ENCODE measurements at regions not wholly inside any gene's neighbourhood (a gene's known extent, or its start where the extent isn't known, plus 50 kb on each side); places are given as distances from the start of the nearest gene placed in this dataset.

DNA sequence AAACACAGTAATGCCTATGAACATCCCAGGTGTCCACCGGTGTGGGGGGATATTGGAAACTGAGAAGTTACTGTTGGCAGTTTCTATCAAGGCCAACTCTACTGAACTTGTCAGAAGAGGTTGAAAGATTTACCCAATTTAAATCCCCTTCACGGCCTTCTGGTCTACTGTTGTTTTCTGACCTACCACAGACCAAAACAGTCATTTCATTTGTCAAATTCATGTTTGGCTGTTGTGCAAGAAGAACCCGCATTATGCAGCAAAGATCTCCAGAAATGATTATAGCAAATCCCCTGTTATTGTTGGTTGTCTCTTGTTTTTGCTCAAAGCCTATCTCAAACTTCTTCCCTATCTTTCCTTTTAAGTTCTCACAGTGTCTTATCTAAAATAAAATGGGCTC is 73.1 kb upstream of the MAF start:
- DNase-seq: no peak
- 69 to 80% (median 70%) methylated on average over 3 of the region's 3 CpGs for WGBS, 4 donors
- intact Hi-C loops (cut with DNase I): no loop called here
- TF ChIP-seq, protein P1, sequence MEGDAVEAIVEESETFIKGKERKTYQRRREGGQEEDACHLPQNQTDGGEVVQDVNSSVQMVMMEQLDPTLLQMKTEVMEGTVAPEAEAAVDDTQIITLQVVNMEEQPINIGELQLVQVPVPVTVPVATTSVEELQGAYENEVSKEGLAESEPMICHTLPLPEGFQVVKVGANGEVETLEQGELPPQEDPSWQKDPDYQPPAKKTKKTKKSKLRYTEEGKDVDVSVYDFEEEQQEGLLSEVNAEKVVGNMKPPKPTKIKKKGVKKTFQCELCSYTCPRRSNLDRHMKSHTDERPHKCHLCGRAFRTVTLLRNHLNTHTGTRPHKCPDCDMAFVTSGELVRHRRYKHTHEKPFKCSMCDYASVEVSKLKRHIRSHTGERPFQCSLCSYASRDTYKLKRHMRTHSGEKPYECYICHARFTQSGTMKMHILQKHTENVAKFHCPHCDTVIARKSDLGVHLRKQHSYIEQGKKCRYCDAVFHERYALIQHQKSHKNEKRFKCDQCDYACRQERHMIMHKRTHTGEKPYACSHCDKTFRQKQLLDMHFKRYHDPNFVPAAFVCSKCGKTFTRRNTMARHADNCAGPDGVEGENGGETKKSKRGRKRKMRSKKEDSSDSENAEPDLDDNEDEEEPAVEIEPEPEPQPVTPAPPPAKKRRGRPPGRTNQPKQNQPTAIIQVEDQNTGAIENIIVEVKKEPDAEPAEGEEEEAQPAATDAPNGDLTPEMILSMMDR (IDR thresholded peaks at IDR 0.05): no peak
- no peak for TF ChIP-seq POLR2A (IDR thresholded peaks at IDR 0.05)
- H3K36me3 ChIP-seq: no peaks in the 10 kb centered on the region
- ATAC-seq: no peak
- no peak overlapping the region for H3K4me3 ChIP-seq
- H3K27ac ChIP-seq: no peak overlapping the region
- peaks cover 0 to 8% (median 0%) of the 10 kb centered on the region in 12 donors for H3K9me3 ChIP-seq
- no peaks in the 10 kb centered on the region for H3K27me3 ChIP-seq
- no peaks in the 10 kb centered on the region for H3K4me1 ChIP-seq

DNA sequence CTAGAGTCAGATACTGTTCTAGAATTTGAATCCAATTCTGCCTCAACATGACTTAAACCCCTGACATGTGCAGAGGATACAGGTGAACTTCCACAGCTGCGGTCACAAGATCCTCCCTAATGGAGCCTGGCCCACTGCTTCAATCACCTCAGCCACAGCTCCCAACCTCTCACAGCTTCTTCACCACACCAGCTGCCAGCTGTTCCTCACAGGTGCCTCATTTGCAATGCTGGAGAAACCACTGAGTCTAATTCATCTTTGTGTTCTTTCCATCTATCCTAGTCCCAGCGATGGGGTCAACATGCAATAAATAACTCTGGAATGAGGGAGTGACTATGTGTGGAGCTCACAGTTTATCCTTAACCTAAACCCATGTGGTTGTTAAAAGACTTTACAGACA is 72.0 kb upstream of the MAF start:
- 93 to 97% (median 96%) methylated on average over 2 of the region's 2 CpGs for WGBS, 4 donors
- intact Hi-C loops (cut with DNase I): no loop called here
- no peak for ATAC-seq
- Histone ChIP-seq H3K27me3 (no peaks in the 10 kb centered on the region), H3K4me1 (no peaks in the 10 kb centered on the region), H3K27ac (no peak overlapping the region), H3K4me3 (no peak overlapping the region), H3K36me3 (no peaks in the 10 kb centered on the region), H3K9me3 (peaks cover 0 to 6% (median 0%) of the 10 kb centered on the region in 12 donors)
- no peak for DNase-seq
- no peak for TF ChIP-seq POLR2A (IDR thresholded peaks at IDR 0.05)
- TF ChIP-seq, protein P1 (IDR thresholded peaks at IDR 0.05): no peak

GRCh38 chr16:79668502-79668901 is 68.0 kb upstream of the MAF start:
- WGBS, 4 donors: 83 to 89% (median 87%) methylated on average over 4 of the region's 4 CpGs
- H3K4me1 ChIP-seq: peaks cover 0 to 6% (median 0%) of the 10 kb centered on the region in 12 donors
- TF ChIP-seq, protein P1 (IDR thresholded peaks at IDR 0.05): no peak
- TF ChIP-seq POLR2A (IDR thresholded peaks at IDR 0.05): no peak
- no peak overlapping the region for H3K27ac ChIP-seq
- no peaks in the 10 kb centered on the region for H3K27me3 ChIP-seq
- peaks cover 0 to 6% (median 0%) of the 10 kb centered on the region in 12 donors for H3K9me3 ChIP-seq
- H3K4me3 ChIP-seq: no peak overlapping the region
- H3K36me3 ChIP-seq: no peaks in the 10 kb centered on the region
- intact Hi-C loops (cut with DNase I): no loop called here
- DNase-seq (no peak), ATAC-seq (no peak)

GRCh38 chr16:79665970-79666369 is 65.4 kb upstream of the MAF start:
- Histone ChIP-seq H3K4me1 (peaks cover 0 to 6% (median 0%) of the 10 kb centered on the region in 12 donors), H3K36me3 (no peaks in the 10 kb centered on the region), H3K9me3 (peaks cover 0 to 6% (median 0%) of the 10 kb centered on the region in 12 donors), H3K27me3 (no peaks in the 10 kb centered on the region), H3K4me3 (no peak overlapping the region), H3K27ac (no peak overlapping the region)
- intact Hi-C loops (cut with DNase I): no loop called here
- DNase-seq (no peak), ATAC-seq (no peak)
- TF ChIP-seq, protein P1 (IDR thresholded peaks at IDR 0.05): no peak
- no peak for TF ChIP-seq POLR2A (IDR thresholded peaks at IDR 0.05)
- WGBS, 4 donors: 73 to 80% (median 75%) methylated on average over 3 of the region's 3 CpGs
